Mesendoderm (in vitro differentiated cells): ENCODE measurements at regions not wholly inside any gene's neighbourhood (a gene's known extent, or its start where the extent isn't known, plus 50 kb on each side); places are given as distances from the start of the nearest gene placed in this dataset.

Experiments
- DNase-seq: peaks from one replicate; pipeline ENCODE4 v3.0.0; 2013
- H2AK5ac ChIP-seq: 2 replicates; pipeline ENCODE4 v1.6.1; 2013; ENCODE audit warnings: low read length, inconsistent platforms
- H2BK120ac ChIP-seq: 2 replicates; pipeline ENCODE4 v1.6.1; 2013; ENCODE audit warnings: low read depth, mild to moderate bottlenecking, low read length, moderate library complexity, mixed read lengths
- H2BK15ac ChIP-seq: replicated peaks from 2 replicates; pipeline ENCODE4 v1.6.1; 2013; ENCODE audit warnings: low read depth, mild to moderate bottlenecking, moderate library complexity
- H2BK5ac ChIP-seq: 2 replicates; pipeline ENCODE4 v1.6.1; 2013; ENCODE audit warnings: low read length, inconsistent platforms
- H3K18ac ChIP-seq: 2 replicates; pipeline ENCODE4 v1.6.1; 2013; ENCODE audit warnings: mild to moderate bottlenecking, low read length, mixed read lengths
- H3K23ac ChIP-seq: one replicate; pipeline ENCODE4 v1.6.1; 2013; ENCODE audit warnings: low read length
- H3K27ac ChIP-seq: 2 replicates; pipeline ENCODE4 v1.5.1; 2013; ENCODE audit warnings: low read depth, mild to moderate bottlenecking, inconsistent platforms, low read length, moderate library complexity
- H3K27me3 ChIP-seq: 2 replicates; pipeline ENCODE4 v1.6.1; 2013; ENCODE audit warnings: low read length, control low read depth, mild to moderate bottlenecking, inconsistent platforms; ENCODE audit not compliant: insufficient read depth, poor library complexity
- H3K36me3 ChIP-seq: 2 replicates; pipeline ENCODE4 v1.6.1; 2013; ENCODE audit warnings: low read length, inconsistent platforms; ENCODE audit not compliant: control insufficient read depth, insufficient read depth
- H3K4ac ChIP-seq: one replicate; pipeline ENCODE4 v1.6.1; 2013; ENCODE audit warnings: low read depth, mild to moderate bottlenecking, low read length, moderate library complexity
- H3K4me1 ChIP-seq: 2 replicates; pipeline ENCODE4 v1.6.1; 2013; ENCODE audit warnings: low read depth, low read length, inconsistent platforms; ENCODE audit not compliant: control insufficient read depth
- H3K4me2 ChIP-seq: 2 replicates; pipeline ENCODE4 v1.6.1; 2013; ENCODE audit warnings: low read length
- H3K4me3 ChIP-seq: 2 replicates; pipeline ENCODE4 v1.5.1; 2013; ENCODE audit warnings: mild to moderate bottlenecking, low read length
- H3K56ac ChIP-seq: one replicate; pipeline ENCODE4 v1.6.1; 2013; ENCODE audit warnings: low read length
- H3K79me1 ChIP-seq: 2 replicates; pipeline ENCODE4 v1.6.1; 2013; ENCODE audit warnings: low read length, inconsistent platforms
- H3K79me2 ChIP-seq: 2 replicates; pipeline ENCODE4 v1.6.1; 2013; ENCODE audit warnings: mild to moderate bottlenecking, low read length; ENCODE audit not compliant: control insufficient read depth, insufficient read depth
- H3K9ac ChIP-seq: 2 replicates; pipeline ENCODE4 v1.6.1; 2013; ENCODE audit warnings: low read length, inconsistent platforms
- H4K5ac ChIP-seq: one replicate; pipeline ENCODE4 v1.6.1; 2013; ENCODE audit warnings: low read length
- H4K8ac ChIP-seq: one replicate; pipeline ENCODE4 v1.6.1; 2013; ENCODE audit warnings: low read depth, mild to moderate bottlenecking, control low read depth, low read length, moderate library complexity
- WGBS: extraction: QIAGEN DNeasy Blood & Tissue Kit; methylation state at CpG from one replicate; pipeline ENCODE4 v1.1.7; 2013; ENCODE audit warnings: low lambda C conversion rate, missing lambda C conversion rate; ENCODE audit not compliant: insufficient coverage; ENCODE audit errors: extremely low coverage; 5-methylcytosine and 5-hydroxymethylcytosine counted together

DNA sequence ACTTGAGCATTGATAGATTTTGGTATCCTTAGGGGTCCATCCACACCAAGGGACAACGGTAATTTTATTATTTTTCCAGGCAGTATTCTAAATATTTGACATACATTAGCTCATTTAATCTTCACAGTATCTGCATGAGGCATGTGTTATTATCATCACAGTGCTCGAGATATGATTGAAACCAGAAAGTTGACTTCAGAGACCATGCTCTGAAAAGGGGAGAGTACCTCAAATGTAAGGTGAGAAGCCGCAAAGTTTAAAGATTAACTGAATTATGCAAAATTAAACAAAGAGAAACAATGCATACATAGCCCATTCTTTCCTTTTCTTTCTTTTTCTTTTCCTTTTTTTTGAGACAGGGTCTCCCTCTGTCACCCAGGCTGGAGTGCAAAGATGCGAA is 104.1 kb downstream of the SLC25A46 start:
- Histone ChIP-seq H3K4me3 (no peak overlapping the region), H3K18ac (no peak overlapping the region), H2BK5ac (no peak overlapping the region), H2BK120ac (no peak overlapping the region), H3K9ac (no peak overlapping the region), H3K27ac (no peak overlapping the region), H2AK5ac (no peak overlapping the region), H4K8ac (no peak overlapping the region), H3K4ac (no peak overlapping the region), H3K79me2 (no peaks in the 10 kb centered on the region), H2BK15ac (no peak overlapping the region), H3K4me2 (no peak overlapping the region), H4K5ac (no peak overlapping the region), H3K56ac (no peak overlapping the region), H3K79me1 (no peaks in the 10 kb centered on the region), H3K27me3 (no peaks in the 10 kb centered on the region), H3K36me3 (no peaks in the 10 kb centered on the region), H3K4me1 (no peaks in the 10 kb centered on the region), H3K23ac (no peak overlapping the region)
- WGBS = no CpG with 5 or more reads among the region's 4 CpGs
- DNase-seq = no peak

DNA sequence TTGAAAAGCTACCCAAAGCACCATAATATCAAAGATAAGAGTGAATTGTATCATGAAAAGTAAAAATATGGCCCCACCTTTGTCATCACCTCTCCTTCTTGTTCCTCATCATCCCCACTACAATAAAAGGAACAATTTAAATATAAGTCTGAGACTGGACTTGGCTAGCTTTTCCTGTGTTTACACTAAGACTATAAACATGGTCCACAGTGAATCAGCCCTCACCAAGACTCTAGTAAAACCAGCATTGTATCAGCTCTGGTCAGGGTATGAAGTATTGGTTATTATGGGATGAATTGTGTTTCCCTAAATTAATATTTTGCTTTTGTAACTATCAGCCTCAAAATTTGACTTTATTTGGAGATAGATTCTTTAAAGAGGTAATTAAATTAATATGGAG is 105.4 kb downstream of the SLC25A46 start:
- Histone ChIP-seq H2BK120ac (no peak overlapping the region), H4K8ac (no peak overlapping the region), H3K18ac (no peak overlapping the region), H3K27me3 (no peaks in the 10 kb centered on the region), H3K9ac (no peak overlapping the region), H3K4me3 (no peak overlapping the region), H3K4me1 (no peaks in the 10 kb centered on the region), H3K36me3 (no peaks in the 10 kb centered on the region), H2BK15ac (no peak overlapping the region), H3K56ac (no peak overlapping the region), H3K79me1 (no peaks in the 10 kb centered on the region), H4K5ac (no peak overlapping the region), H3K27ac (no peak overlapping the region), H2BK5ac (no peak overlapping the region), H3K23ac (no peak overlapping the region), H3K4ac (no peak overlapping the region), H3K79me2 (no peaks in the 10 kb centered on the region), H3K4me2 (no peak overlapping the region), H2AK5ac (no peak overlapping the region)
- no peak for DNase-seq

DNA sequence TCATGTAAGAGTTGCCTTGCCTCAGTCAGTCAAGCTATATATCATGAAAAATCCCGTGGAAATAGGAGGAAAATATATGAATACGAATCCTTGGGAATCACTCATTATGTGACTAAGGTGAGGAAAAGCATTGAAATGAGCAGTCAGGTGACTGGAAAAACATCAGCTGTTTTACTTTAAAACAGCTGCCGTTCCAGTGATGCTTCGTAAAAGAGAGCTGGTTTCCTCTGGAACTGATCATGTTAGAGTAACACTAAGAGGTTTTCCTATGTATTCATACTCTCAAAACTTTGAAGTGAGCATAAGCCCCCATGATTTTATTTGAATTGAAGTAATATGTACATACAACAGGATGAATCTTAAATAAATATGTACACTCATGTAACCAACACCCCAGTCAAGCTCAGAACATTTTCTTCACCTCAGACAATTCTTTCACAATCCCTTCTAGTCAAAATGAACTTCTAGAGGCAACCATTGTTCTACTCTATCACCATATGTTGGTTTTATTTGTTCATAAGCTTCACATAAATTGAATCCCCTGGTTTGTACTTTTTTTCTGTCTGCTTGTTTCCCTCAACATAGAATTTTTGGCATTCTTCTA is 107.7 kb downstream of the SLC25A46 start:
- H3K4ac ChIP-seq = no peak overlapping the region
- H3K18ac ChIP-seq = no peak overlapping the region
- no peak overlapping the region for H3K23ac ChIP-seq
- H3K4me3 ChIP-seq = no peak overlapping the region
- H3K27me3 ChIP-seq = no peaks in the 10 kb centered on the region
- no peaks in the 10 kb centered on the region for H3K79me2 ChIP-seq
- no peak overlapping the region for H3K4me2 ChIP-seq
- H3K9ac ChIP-seq = no peak overlapping the region
- no CpG with 5 or more reads among the region's 4 CpGs for WGBS
- DNase-seq = no peak
- no peak overlapping the region for H2BK120ac ChIP-seq
- H3K27ac ChIP-seq = no peak overlapping the region
- H4K8ac ChIP-seq = no peak overlapping the region
- no peaks in the 10 kb centered on the region for H3K4me1 ChIP-seq
- no peak overlapping the region for H3K56ac ChIP-seq
- no peak overlapping the region for H4K5ac ChIP-seq
- no peak overlapping the region for H2AK5ac ChIP-seq
- no peaks in the 10 kb centered on the region for H3K36me3 ChIP-seq
- H3K79me1 ChIP-seq = no peaks in the 10 kb centered on the region
- no peak overlapping the region for H2BK15ac ChIP-seq
- no peak overlapping the region for H2BK5ac ChIP-seq

DNA sequence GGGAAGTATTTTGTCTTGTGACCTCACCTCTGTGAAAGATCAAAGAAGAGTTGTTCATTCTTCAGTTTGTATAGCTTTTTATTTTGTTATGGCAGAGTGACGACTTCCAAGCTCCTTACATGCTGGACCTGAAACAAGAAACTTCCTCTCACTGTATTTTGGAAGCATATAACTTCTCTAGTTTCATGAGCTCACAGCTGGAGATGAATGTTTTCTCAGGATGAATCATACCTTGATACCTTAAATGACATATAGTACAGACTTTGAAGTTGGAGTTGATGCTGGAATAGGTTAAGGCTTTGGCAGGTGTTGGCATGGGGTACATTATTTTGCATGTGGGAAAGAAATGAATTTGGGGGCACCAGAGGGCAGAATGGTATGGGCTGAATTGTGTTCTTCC is 112.5 kb downstream of the SLC25A46 start:
- no peak overlapping the region for H3K4ac ChIP-seq
- H3K4me1 ChIP-seq = no peaks in the 10 kb centered on the region
- H3K4me3 ChIP-seq = no peak overlapping the region
- H3K79me2 ChIP-seq = no peaks in the 10 kb centered on the region
- H3K18ac ChIP-seq = no peak overlapping the region
- H3K4me2 ChIP-seq = no peak overlapping the region
- H3K27ac ChIP-seq = no peak overlapping the region
- no peak overlapping the region for H3K23ac ChIP-seq
- no peak overlapping the region for H2BK120ac ChIP-seq
- no peak overlapping the region for H2AK5ac ChIP-seq
- H3K79me1 ChIP-seq = no peaks in the 10 kb centered on the region
- no peak overlapping the region for H3K9ac ChIP-seq
- H4K5ac ChIP-seq = no peak overlapping the region
- H4K8ac ChIP-seq = no peak overlapping the region
- WGBS = no CpG with 5 or more reads among the region's 1 CpG
- no peaks in the 10 kb centered on the region for H3K27me3 ChIP-seq
- no peak overlapping the region for H2BK5ac ChIP-seq
- no peak overlapping the region for H2BK15ac ChIP-seq
- no peaks in the 10 kb centered on the region for H3K36me3 ChIP-seq
- DNase-seq = no peak
- no peak overlapping the region for H3K56ac ChIP-seq

DNA sequence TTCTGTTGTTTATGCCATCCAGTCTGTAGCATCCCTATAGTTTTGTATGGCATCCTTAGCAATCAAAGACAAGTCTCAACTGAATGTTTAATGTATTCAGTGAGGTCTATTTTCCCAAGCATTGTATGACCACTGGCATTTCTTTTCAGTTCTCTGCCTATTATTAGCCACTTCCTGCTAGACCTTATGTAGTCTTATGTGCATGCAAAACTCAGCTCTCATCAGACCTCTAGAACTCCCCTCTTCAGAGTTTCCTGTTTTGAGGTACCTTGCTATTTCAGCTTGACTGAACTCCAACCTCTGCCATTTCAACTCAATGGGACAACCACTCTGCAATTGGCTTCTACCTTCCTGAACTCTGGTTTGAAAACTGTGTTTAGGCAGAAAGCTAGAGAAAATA is 113.2 kb downstream of the SLC25A46 start:
- Histone ChIP-seq H3K4me3 (no peak overlapping the region), H3K27ac (no peak overlapping the region), H3K23ac (no peak overlapping the region)

DNA sequence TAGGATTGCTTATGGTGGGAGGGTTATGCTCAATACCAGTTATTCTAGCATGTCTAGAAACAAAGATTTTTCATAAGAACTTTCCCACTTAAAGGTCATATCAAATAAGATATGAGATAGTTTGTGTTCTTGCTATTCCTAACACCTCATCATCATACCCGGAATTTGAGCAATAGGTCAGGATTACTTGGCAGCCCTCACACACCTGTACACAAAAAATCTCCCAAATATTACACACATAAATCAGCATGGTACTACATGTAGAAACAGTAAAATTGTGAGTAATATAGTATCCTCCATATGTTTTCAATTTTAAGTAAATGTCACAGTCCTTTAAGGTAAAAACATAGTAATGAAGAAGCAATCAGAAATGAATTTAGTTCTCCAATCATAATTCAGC is 113.7 kb downstream of the SLC25A46 start:
- no peaks in the 10 kb centered on the region for H3K36me3 ChIP-seq
- H2BK120ac ChIP-seq = no peak overlapping the region
- H4K8ac ChIP-seq = no peak overlapping the region
- H3K79me2 ChIP-seq = no peaks in the 10 kb centered on the region
- no peak overlapping the region for H3K56ac ChIP-seq
- no peaks in the 10 kb centered on the region for H3K27me3 ChIP-seq
- H3K23ac ChIP-seq = no peak overlapping the region
- DNase-seq = no peak
- H2AK5ac ChIP-seq = no peak overlapping the region
- no peak overlapping the region for H3K9ac ChIP-seq
- H2BK15ac ChIP-seq = no peak overlapping the region
- H3K27ac ChIP-seq = no peak overlapping the region
- no peak overlapping the region for H3K4ac ChIP-seq
- H2BK5ac ChIP-seq = no peak overlapping the region
- no peaks in the 10 kb centered on the region for H3K4me1 ChIP-seq
- H3K4me2 ChIP-seq = no peak overlapping the region
- H3K4me3 ChIP-seq = no peak overlapping the region
- no peak overlapping the region for H3K18ac ChIP-seq
- H4K5ac ChIP-seq = no peak overlapping the region
- no CpG with 5 or more reads among the region's 1 CpG for WGBS
- H3K79me1 ChIP-seq = no peaks in the 10 kb centered on the region

More for the DNA sequence above, 113.2 kb downstream of the SLC25A46 start:
- H3K56ac ChIP-seq = no peak overlapping the region
- no peaks in the 10 kb centered on the region for H3K79me2 ChIP-seq
- H4K5ac ChIP-seq = no peak overlapping the region
- no peaks in the 10 kb centered on the region for H3K4me1 ChIP-seq
- H3K36me3 ChIP-seq = no peaks in the 10 kb centered on the region
- no peak overlapping the region for H3K4ac ChIP-seq
- no peak overlapping the region for H3K18ac ChIP-seq
- no peaks in the 10 kb centered on the region for H3K27me3 ChIP-seq
- H4K8ac ChIP-seq = no peak overlapping the region
- no peak overlapping the region for H3K4me2 ChIP-seq
- no peak overlapping the region for H2BK120ac ChIP-seq
- no peak overlapping the region for H2AK5ac ChIP-seq
- H3K9ac ChIP-seq = no peak overlapping the region
- H2BK5ac ChIP-seq = no peak overlapping the region
- DNase-seq = no peak
- no peak overlapping the region for H2BK15ac ChIP-seq
- no peaks in the 10 kb centered on the region for H3K79me1 ChIP-seq
